ENCODE measurements at regions not wholly inside any gene's neighbourhood (a gene's known extent, or its start where the extent isn't known, plus 50 kb on each side); places are given as distances from the start of the nearest gene placed in this dataset.

DNA sequence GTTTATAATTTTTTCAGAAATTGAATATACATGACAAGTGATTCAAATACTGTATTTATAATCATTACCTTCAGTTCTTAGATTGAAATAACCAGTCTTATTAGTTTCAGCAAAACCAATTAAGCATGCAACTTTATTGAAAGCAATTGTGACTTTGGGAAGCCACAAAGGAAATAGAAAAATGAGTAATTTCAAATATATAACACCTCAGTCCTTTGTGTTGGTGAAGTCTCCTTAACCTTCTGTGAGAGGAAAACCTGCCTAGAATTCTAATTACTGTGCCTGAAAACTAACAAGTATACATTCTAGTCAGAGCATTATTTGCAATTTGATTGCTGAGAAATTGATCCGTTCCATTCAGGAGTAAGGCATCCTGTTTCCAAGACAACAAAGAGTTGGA is 95.8 kb downstream of the S1PR1 start:
- Histone ChIP-seq H2AFZ (ENCODE audit: low read depth, low read length) (no peak overlapping the region), H3K4me3 (ENCODE audit: low read length) (no peak overlapping the region), H3K36me3 (ENCODE audit: insufficient read depth, low read length) (no peaks in the 10 kb centered on the region), H3K27me3 (ENCODE audit: insufficient read depth, low read length) (no peaks in the 10 kb centered on the region), H3K4me1 (ENCODE audit: insufficient read depth, low read length) (peaks cover 7% of the 10 kb centered on the region), H3K9me3 (ENCODE audit: low read length) (no peaks in the 10 kb centered on the region)

DNA sequence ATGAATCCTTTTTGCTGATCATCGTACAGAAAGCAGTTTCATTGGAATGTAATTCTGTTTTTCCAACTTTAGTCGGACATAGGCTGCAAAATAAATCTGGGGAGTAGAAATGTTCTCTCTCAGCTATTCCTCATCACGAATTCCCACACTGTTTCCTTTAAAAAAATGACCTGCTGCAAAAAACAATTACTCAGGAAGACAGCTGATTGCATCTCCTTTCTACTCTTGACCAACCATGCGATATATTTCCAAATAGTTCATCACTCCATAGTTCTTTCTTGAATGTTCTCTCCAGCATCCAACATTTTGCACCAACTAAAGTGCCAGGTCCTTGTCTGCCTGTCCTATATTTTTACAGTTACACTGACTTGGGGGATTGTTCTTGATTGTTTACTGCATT is 96.4 kb downstream of the S1PR1 start:
- H3K4me3 ChIP-seq (ENCODE audit: low read length): no peak overlapping the region
- no peaks in the 10 kb centered on the region for H3K36me3 ChIP-seq (ENCODE audit: insufficient read depth, low read length)
- H3K9me3 ChIP-seq (ENCODE audit: low read length): no peaks in the 10 kb centered on the region
- H3K4me1 ChIP-seq (ENCODE audit: insufficient read depth, low read length): peaks cover 7% of the 10 kb centered on the region
- H3K27me3 ChIP-seq (ENCODE audit: insufficient read depth, low read length): no peaks in the 10 kb centered on the region
- no peak overlapping the region for H2AFZ ChIP-seq (ENCODE audit: low read depth, low read length)

DNA sequence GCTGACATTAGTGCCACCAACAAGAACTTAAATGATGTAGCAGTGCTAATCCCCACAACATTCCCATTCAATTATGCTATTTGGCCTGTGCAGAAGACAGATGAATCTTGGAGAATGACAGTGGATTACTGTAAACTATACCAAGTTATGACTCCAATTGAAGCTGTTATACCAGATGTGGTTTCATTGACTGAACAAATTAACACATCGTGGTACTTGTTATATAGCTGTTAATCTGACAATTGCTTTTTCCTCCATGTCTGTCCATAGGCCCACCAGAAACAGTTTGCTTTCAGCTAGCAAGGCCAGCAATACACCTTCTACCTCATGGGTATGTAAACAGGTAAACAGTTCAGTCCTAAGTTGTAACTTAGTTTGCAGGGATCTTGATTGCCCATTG is 101.1 kb downstream of the S1PR1 start:
- H3K27me3 ChIP-seq (ENCODE audit: insufficient read depth, low read length): no peaks in the 10 kb centered on the region
- peaks cover 4% of the 10 kb centered on the region for H3K9me3 ChIP-seq (ENCODE audit: low read length)
- H3K4me1 ChIP-seq (ENCODE audit: insufficient read depth, low read length): peaks cover 1% of the 10 kb centered on the region
- H2AFZ ChIP-seq (ENCODE audit: low read depth, low read length): no peak overlapping the region
- H3K4me3 ChIP-seq (ENCODE audit: low read length): no peak overlapping the region
- no peaks in the 10 kb centered on the region for H3K36me3 ChIP-seq (ENCODE audit: insufficient read depth, low read length)

DNA sequence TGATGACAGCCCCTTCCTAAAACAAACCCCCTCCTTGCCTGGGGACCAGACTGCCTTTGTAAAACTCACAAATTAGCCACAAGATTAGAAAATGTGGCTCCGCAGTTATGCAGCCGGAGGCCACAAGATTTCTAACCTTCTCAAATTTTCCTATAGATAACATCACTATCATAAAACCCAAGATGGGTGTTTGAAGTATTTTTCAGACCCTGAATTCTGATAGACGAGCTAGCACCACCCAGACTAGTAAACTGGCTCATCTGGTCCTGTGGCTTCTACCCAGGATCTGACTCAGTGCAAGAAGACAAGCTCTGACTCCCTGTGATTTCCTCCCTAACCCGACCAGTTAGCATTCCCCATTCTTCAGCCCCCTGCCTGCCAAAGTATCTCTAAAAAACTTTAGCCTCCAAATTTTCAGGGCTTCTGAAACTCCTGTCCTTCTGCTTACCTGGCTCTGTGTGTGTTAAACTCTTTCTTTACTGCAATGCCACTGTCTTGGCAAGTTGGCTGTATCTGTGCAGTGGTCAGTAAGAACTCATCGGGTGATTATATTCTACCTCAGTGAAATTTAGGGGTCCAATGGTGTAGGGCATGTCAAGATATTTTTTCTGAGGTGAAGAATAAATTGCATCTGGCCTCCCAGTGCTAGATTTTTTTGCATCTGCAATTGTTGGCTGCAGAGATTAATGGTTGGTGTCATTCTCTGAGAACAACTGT is 102.1 kb downstream of the S1PR1 start:
- no peaks in the 10 kb centered on the region for H3K27me3 ChIP-seq (ENCODE audit: insufficient read depth, low read length)
- no peaks in the 10 kb centered on the region for H3K4me1 ChIP-seq (ENCODE audit: insufficient read depth, low read length)
- H3K9me3 ChIP-seq (ENCODE audit: low read length): peaks cover 4% of the 10 kb centered on the region
- no peak overlapping the region for H2AFZ ChIP-seq (ENCODE audit: low read depth, low read length)
- H3K4me3 ChIP-seq (ENCODE audit: low read length): no peak overlapping the region
- no peaks in the 10 kb centered on the region for H3K36me3 ChIP-seq (ENCODE audit: insufficient read depth, low read length)

DNA sequence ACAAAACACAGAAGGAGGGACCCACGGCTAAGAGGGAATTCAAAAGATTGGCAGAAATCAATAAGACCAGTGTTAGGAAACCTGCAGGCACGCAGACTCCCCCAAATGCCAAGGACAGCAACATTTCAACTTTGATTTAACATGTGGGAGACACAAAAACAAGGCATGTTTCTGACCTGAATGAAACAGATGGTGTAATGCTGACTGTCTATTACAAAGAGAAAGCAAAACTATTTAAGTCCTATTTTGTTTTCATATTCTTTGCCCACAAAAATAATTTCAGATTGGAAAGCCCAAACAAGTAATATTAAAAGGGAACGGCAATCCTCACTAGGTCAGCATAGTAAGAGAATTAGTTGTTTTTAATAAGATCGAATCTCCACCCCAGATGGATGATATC is 107.9 kb downstream of the S1PR1 start:
- H3K4me1 ChIP-seq (ENCODE audit: insufficient read depth, low read length): no peaks in the 10 kb centered on the region
- H3K36me3 ChIP-seq (ENCODE audit: insufficient read depth, low read length): no peaks in the 10 kb centered on the region
- no peak overlapping the region for H3K4me3 ChIP-seq (ENCODE audit: low read length)
- H3K27me3 ChIP-seq (ENCODE audit: insufficient read depth, low read length): no peaks in the 10 kb centered on the region
- H2AFZ ChIP-seq (ENCODE audit: low read depth, low read length): no peak overlapping the region
- no peaks in the 10 kb centered on the region for H3K9me3 ChIP-seq (ENCODE audit: low read length)

DNA sequence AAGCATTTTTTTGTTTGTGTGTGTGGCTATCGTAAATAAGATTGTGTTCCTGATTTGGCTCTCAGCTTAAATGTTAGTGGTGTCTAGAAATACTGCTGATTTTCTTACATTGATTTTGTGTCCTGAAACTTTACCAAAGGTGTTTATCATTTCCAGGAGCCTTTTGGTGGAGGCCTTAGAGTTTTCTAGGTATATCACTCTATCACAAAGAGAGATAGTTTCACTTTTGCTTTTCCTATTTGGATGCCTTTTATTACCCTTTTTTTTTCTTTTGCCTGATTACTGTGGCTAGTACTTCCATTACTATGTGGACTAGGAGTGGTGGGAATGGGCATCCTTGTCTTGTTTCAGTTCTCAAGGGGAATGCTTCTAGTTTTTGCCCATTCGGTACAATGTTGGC is 109.6 kb downstream of the S1PR1 start:
- Histone ChIP-seq H3K4me1 (ENCODE audit: insufficient read depth, low read length) (no peaks in the 10 kb centered on the region), H3K36me3 (ENCODE audit: insufficient read depth, low read length) (no peaks in the 10 kb centered on the region), H2AFZ (ENCODE audit: low read depth, low read length) (no peak overlapping the region), H3K4me3 (ENCODE audit: low read length) (no peak overlapping the region), H3K27me3 (ENCODE audit: insufficient read depth, low read length) (no peaks in the 10 kb centered on the region), H3K9me3 (ENCODE audit: low read length) (no peaks in the 10 kb centered on the region)

DNA sequence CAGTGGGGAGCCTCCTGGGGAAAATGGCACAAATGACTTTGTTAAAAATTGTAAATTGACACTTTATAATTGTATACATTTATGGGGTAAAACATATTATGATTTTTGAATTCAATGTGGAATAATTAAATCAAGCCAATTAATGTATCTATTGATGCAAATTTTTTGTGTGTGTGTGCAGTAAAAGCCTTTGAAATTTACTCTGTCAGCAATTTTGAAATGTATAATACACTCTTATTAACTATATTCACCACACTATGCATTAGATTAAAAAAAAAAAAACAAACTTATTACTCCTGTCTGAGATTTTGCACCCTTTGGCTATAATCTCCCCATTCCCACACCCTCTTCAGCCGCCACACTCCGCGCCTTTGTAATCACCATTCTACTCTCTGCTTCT is 119.2 kb downstream of the S1PR1 start:
- Histone ChIP-seq H3K9me3 (ENCODE audit: low read length) (no peaks in the 10 kb centered on the region), H3K27me3 (ENCODE audit: insufficient read depth, low read length) (no peaks in the 10 kb centered on the region), H3K36me3 (ENCODE audit: insufficient read depth, low read length) (no peaks in the 10 kb centered on the region), H3K4me1 (ENCODE audit: insufficient read depth, low read length) (peaks cover 3% of the 10 kb centered on the region), H3K4me3 (ENCODE audit: low read length) (no peak overlapping the region), H2AFZ (ENCODE audit: low read depth, low read length) (no peak overlapping the region)

DNA sequence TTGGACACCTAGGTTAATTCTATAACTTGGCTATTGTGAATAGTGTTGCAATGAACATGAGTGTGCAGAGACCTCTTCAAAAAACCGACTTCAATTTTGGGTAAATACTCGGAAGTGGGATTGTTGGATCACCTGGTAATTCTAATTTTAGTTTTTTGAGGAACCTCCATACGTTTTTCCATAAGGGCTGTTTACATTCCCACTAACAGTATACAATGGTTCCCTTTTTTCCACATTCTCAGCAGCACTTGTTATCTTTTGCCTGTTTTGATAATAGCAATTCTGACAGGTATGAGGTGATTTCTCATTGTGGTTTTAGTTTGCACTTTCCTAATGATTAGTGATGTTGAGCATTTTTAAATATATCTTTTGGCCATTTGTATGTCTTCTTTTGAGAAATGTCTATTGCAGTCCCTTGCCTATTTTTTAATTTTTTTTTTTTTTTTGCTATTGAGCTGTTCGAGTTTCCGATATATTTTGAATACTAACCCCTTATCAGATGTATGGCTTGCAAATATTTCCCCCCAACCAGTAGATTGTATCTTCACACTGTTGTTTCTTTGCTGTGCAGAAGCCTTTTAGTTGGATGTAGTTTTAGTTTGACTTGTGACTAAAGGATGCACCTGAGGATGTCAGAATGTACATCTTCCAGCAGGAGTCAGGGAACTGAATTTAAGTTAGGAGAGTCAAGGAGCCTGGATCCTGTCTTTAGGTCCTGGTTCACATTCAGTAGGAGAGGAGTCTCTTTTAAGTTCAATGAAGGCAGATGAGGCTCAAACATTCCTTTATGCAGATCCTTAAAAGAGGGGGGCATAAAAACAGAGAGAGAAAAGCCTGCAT is 120.0 kb downstream of the S1PR1 start:
- H3K27me3 ChIP-seq (ENCODE audit: insufficient read depth, low read length): no peaks in the 10 kb centered on the region
- no peaks in the 10 kb centered on the region for H3K9me3 ChIP-seq (ENCODE audit: low read length)
- no peak overlapping the region for H2AFZ ChIP-seq (ENCODE audit: low read depth, low read length)
- H3K4me3 ChIP-seq (ENCODE audit: low read length): no peak overlapping the region
- H3K36me3 ChIP-seq (ENCODE audit: insufficient read depth, low read length): no peaks in the 10 kb centered on the region
- H3K4me1 ChIP-seq (ENCODE audit: insufficient read depth, low read length): peaks cover 3% of the 10 kb centered on the region

DNA sequence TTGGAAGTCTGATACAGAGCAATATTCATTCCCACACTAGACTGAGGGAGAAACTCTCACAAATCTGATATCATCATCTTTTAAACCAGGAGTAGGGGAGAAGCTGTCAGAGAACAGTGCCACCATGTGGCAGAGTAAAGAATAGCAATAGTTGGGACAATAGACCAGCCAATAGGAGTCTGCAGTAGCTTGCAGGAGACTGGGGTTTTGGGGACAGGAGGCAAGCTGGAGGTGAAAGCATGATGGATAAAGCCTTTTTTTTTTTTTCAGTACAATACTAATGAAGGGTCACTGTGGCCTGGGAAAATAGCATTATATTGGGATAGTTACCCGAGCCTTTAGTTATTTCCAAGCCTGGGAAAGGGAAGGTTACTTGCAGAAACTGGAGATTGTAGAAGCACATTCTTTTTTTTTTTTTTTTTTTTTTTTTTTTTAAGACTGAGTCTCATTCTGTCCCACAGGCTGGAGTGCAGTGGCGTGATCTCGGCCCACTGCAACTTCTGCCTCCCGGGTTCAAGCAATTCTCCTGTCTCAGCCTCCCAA is 120.7 kb downstream of the S1PR1 start:
- Histone ChIP-seq H3K4me1 (ENCODE audit: insufficient read depth, low read length) (peaks cover 3% of the 10 kb centered on the region), H3K9me3 (ENCODE audit: low read length) (no peaks in the 10 kb centered on the region), H3K36me3 (ENCODE audit: insufficient read depth, low read length) (no peaks in the 10 kb centered on the region), H2AFZ (ENCODE audit: low read depth, low read length) (no peak overlapping the region), H3K27me3 (ENCODE audit: insufficient read depth, low read length) (no peaks in the 10 kb centered on the region), H3K4me3 (ENCODE audit: low read length) (no peak overlapping the region)

DNA sequence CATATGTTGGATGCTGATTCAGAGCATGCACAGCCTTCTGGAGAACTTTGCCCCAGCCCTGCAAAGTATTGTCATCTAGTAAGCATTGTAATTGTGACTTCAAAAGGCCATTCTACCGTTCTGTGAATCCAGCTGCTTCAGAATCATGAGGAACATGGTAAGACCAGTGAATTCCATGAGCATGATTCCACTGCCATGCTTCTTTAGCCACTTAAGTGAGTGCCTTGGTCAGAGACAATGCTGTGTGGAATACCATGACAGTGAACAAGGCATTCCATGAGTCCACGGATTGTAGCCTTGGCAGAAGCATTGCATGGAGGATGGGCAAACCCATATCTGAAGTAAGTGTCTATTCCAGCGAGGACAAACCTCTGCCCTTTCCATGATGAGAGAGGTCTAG is 123.7 kb downstream of the S1PR1 start:
- no peak overlapping the region for H2AFZ ChIP-seq (ENCODE audit: low read depth, low read length)
- H3K4me3 ChIP-seq (ENCODE audit: low read length): no peak overlapping the region
- no peaks in the 10 kb centered on the region for H3K27me3 ChIP-seq (ENCODE audit: insufficient read depth, low read length)
- H3K36me3 ChIP-seq (ENCODE audit: insufficient read depth, low read length): no peaks in the 10 kb centered on the region
- H3K9me3 ChIP-seq (ENCODE audit: low read length): no peaks in the 10 kb centered on the region
- H3K4me1 ChIP-seq (ENCODE audit: insufficient read depth, low read length): peaks cover 3% of the 10 kb centered on the region

DNA sequence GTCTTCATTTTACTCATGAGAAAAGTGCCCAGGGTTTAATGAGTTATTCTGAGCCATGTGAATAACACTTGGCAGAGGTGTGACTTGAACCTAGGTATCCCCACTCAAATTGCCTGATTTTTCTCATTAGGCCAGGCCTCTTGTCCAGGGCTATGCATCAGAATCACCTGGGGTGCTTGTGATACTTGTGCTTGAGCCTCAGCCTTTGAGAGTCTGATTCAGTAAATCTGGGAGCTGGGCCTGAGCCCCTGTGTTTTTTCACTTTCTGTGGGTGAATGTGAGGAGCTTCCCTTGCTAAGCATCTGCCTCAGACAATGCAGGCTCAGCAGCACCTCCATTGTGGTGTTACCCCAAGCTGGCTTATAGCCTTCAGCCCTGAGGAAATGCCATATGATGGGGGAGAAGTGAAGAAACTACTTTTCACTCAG is 127.1 kb downstream of the S1PR1 start:
- no peak overlapping the region for H3K4me3 ChIP-seq (ENCODE audit: low read length)
- H3K27me3 ChIP-seq (ENCODE audit: insufficient read depth, low read length): no peaks in the 10 kb centered on the region
- peaks cover 28% of the 10 kb centered on the region for H3K4me1 ChIP-seq (ENCODE audit: insufficient read depth, low read length)
- no peak overlapping the region for H2AFZ ChIP-seq (ENCODE audit: low read depth, low read length)
- no peaks in the 10 kb centered on the region for H3K36me3 ChIP-seq (ENCODE audit: insufficient read depth, low read length)
- no peaks in the 10 kb centered on the region for H3K9me3 ChIP-seq (ENCODE audit: low read length)

DNA sequence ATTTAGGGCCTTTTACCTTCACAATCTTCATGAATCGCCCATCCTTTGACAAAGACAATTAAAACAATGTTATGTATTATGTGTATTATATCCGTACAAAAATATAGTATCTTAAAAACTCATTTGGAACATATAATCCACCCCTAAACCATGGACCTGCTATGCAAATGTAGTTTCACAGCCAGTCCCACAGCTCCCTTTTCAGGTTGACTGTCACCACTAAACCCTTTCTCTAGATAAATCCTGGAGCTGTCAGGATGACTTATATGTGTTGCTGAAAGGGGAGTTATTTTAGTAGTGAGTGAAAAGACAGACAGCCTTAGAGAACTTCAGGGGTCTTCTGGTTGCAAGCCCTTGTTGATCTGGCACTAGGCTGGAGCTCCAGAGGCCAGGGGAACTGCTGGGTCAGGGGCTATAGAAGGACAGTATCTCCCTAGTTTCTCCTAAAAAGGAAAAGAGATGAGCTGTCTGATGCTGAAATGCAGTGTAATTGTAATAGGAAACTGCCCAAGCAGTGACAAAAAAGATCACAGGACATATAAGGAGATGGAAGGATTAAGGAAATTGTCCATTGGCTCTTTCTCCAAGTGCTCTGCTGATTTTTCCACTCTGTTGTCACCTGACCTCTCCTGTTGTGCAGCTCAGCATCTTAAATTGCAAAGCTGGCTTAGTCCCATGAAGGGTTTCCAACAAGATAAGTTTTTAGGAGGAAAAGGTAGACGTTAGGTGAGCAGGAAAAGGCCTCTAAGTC is 127.7 kb downstream of the S1PR1 start:
- Histone ChIP-seq H3K4me1 (ENCODE audit: insufficient read depth, low read length) (peaks cover 28% of the 10 kb centered on the region), H3K36me3 (ENCODE audit: insufficient read depth, low read length) (no peaks in the 10 kb centered on the region), H2AFZ (ENCODE audit: low read depth, low read length) (no peak overlapping the region), H3K27me3 (ENCODE audit: insufficient read depth, low read length) (no peaks in the 10 kb centered on the region), H3K9me3 (ENCODE audit: low read length) (no peaks in the 10 kb centered on the region), H3K4me3 (ENCODE audit: low read length) (no peak overlapping the region)

DNA sequence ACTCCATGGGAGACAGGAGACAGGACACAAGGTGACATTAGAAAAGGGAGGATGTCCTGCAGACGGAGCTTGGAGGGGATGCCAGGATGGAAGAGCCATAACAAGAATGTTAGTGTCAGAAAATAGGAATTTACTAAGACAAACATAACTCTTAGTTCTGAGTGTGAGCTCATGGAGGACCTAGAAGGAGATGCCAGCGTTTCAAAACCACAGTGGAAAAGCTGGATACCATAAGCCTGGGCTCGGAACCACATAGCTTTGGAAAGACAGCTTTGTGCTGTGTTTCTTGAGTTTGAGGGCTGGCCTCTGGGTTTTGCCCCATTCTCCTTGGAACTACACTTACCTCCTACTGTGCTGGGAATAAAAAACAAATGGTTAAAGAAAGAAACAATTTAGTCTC is 128.4 kb downstream of the S1PR1 start:
- Histone ChIP-seq H3K36me3 (ENCODE audit: insufficient read depth, low read length) (no peaks in the 10 kb centered on the region), H3K4me1 (ENCODE audit: insufficient read depth, low read length) (peaks cover 32% of the 10 kb centered on the region), H3K9me3 (ENCODE audit: low read length) (no peaks in the 10 kb centered on the region), H3K27me3 (ENCODE audit: insufficient read depth, low read length) (no peaks in the 10 kb centered on the region), H3K4me3 (ENCODE audit: low read length) (no peak overlapping the region), H2AFZ (ENCODE audit: low read depth, low read length) (no peak overlapping the region)
